HepG2 (cell line): ENCODE measurements at regions not wholly inside any gene's neighbourhood (a gene's known extent, or its start where the extent isn't known, plus 50 kb on each side); places are given as distances from the start of the nearest gene placed in this dataset.

Source experiments
- ATAC-seq: fragments of 200-7000 bp; cut with Tn5 transposase; 3 replicates; pipeline ENCODE4 v1.9.1; 2020; ENCODE audit warnings: mild to moderate bottlenecking, moderate library complexity
- BruUV-seq: library from RNA; stranded (reverse); fragments of 400-500 nt; replicated peaks from 2 replicates; lab custom pipeline; 2021; lab: Mats Ljungman, UMichigan
- CTCF ChIA-PET: fragments of 300-600 bp; formaldehyde crosslinking; extraction: SDS; loops from one replicate; lab custom pipeline; 2021; ENCODE audit warnings: low total read pairs, inconsistent platforms, low intra/inter-chr PET ratio; lab: Yijun Ruan, JAX
- POLR2A ChIA-PET: fragments of 350-600 bp; sonication (Branson Sonifier 250); formaldehyde crosslinking; loops from one replicate; lab custom pipeline; 2020; ENCODE audit warnings: antibody characterized with exemption, inconsistent platforms; lab: Yijun Ruan, JAX
- DNase-seq: peaks from one replicate; pipeline ENCODE4 v3.0.0-alpha.2; 2015; ENCODE audit warnings: low spot score
- FAIRE-seq: peaks from 3 replicates; lab custom pipeline; 2011; peaks lifted over from hg19 to GRCh38; lab: Jason Lieb, UNC
- H2AFZ ChIP-seq: one replicate; pipeline ENCODE4 v1.6.1; 2011; ENCODE audit warnings: low read length, inconsistent platforms
- H3K27ac ChIP-seq: fragments of 300-600 bp; 3 replicates; pipeline ENCODE4 v1.8.0; 2011; ENCODE audit warnings: mixed run types, mild to moderate bottlenecking, mixed read lengths, low read length, inconsistent platforms; ENCODE audit not compliant: insufficient read depth; ENCODE audit errors: extremely low read length
- H3K27me3 ChIP-seq, 2 experiments: fragments of 200-600 bp in 1 of 2; 2 replicates in 1 of 2; 3 replicates in 1 of 2; pipeline versions ENCODE4 v1.6.0 to v1.8.0; 2011; ENCODE audit warnings: low read length in 2 of 2, mild to moderate bottlenecking in 2 of 2, moderate library complexity in 2 of 2, inconsistent platforms in 1 of 2; ENCODE audit not compliant: insufficient read depth in 2 of 2, control insufficient read depth in 1 of 2
- H3K36me3 ChIP-seq, 2 experiments: fragments of 200-600 bp in 1 of 2; replicated peaks in 1 of 2; 2 replicates in 1 of 2; 3 replicates in 1 of 2; pipeline versions ENCODE4 v1.5.1 to v1.8.0; 2011; ENCODE audit warnings: low read length in 2 of 2, inconsistent platforms in 1 of 2; ENCODE audit not compliant: insufficient read depth in 2 of 2, control insufficient read depth in 1 of 2
- H3K4me1 ChIP-seq: 2 replicates; pipeline ENCODE4 v1.5.1; 2012; ENCODE audit warnings: low read length, inconsistent platforms; ENCODE audit not compliant: insufficient read depth
- H3K4me2 ChIP-seq: 2 replicates; pipeline ENCODE4 v1.6.0; 2011; ENCODE audit warnings: low read depth, low read length, inconsistent platforms
- H3K4me3 ChIP-seq, 3 experiments: fragments of 200-600 bp in 1 of 3; sonication (generic), shearing (Covaris generic) in 1 of 3; replicated peaks in 1 of 3; 2 replicates each; pipeline ENCODE4 v1.5.1; 2011 to 2016; ENCODE audit warnings: low read length in 3 of 3, inconsistent platforms in 2 of 3, low read depth in 2 of 3, mild to moderate bottlenecking in 2 of 3, control low read depth in 1 of 3, mixed read lengths in 1 of 3; ENCODE audit not compliant: insufficient read depth in 1 of 3
- H3K79me2 ChIP-seq: one replicate; pipeline ENCODE4 v1.6.1; 2011; ENCODE audit warnings: low read length, inconsistent platforms; ENCODE audit not compliant: insufficient read depth
- H3K9ac ChIP-seq: 2 replicates; pipeline ENCODE4 v1.6.0; 2011; ENCODE audit warnings: mild to moderate bottlenecking, low read depth, low read length, inconsistent platforms; ENCODE audit not compliant: insufficient read depth
- H3K9me3 ChIP-seq: 2 replicates; pipeline ENCODE4 v1.5.1; 2012; ENCODE audit warnings: mild to moderate bottlenecking, low read length
- H4K20me1 ChIP-seq: 2 replicates; pipeline ENCODE4 v1.6.0; 2011; ENCODE audit warnings: inconsistent platforms, mild to moderate bottlenecking, low read length, moderate library complexity; ENCODE audit not compliant: insufficient read depth
- ARNT2 ChIP-seq: sonication (generic); formaldehyde crosslinking; IDR thresholded peaks from 2 replicates; pipeline ENCODE4 v1.8.0; 2022; ENCODE audit warnings: mild to moderate bottlenecking, low read depth, missing genetic modification reagents, moderate library complexity
- CENPX ChIP-seq: sonication (generic); formaldehyde crosslinking; IDR thresholded peaks from 2 replicates; pipeline ENCODE4 v1.9.0; 2021; ENCODE audit warnings: mild to moderate bottlenecking, missing genetic modification reagents, moderate library complexity
- ZNF468 ChIP-seq: sonication (generic); formaldehyde crosslinking; IDR thresholded peaks from 2 replicates; pipeline ENCODE4 v1.8.0; 2022; ENCODE audit warnings: mild to moderate bottlenecking, moderate library complexity, missing genetic modification reagents
- ZNF607 ChIP-seq: sonication (generic); formaldehyde crosslinking; IDR thresholded peaks from 2 replicates; pipeline ENCODE4 v1.5.1; 2020; ENCODE audit warnings: missing genetic modification reagents, mild to moderate bottlenecking, borderline replicate concordance
- WGBS: methylation state at CpG from one replicate; pipeline ENCODE4 v1.1.6; 2017; ENCODE audit warnings: low lambda C conversion rate; 5-methylcytosine and 5-hydroxymethylcytosine counted together
- in situ Hi-C: cut with HindIII; loops from 2 replicates; pipeline ENCODE4 v1.10.0; 2017; ENCODE audit warnings: low pct_unique_long_range_greater_than_20kb; ENCODE audit not compliant: extremely low pct_ligation_motif_present
- intact Hi-C: fragments of 100-400 bp; cut with micrococcal nuclease; formaldehyde crosslinking; loops from one replicate; pipeline ENCODE4 v1.10.0; 2022; ENCODE audit not compliant: unreplicated experiment
- TF ChIP-seq, protein P1 (sequence below): sonication (generic); formaldehyde crosslinking; IDR thresholded peaks from 2 replicates; pipeline ENCODE4 v1.5.0; 2020; ENCODE audit warnings: mild to moderate bottlenecking, missing genetic modification reagents, moderate library complexity
- TF ChIP-seq, protein P2 (sequence below): sonication (generic); formaldehyde crosslinking; conservative IDR thresholded peaks from 2 replicates; pipeline ENCODE4 v1.5.0; 2020; ENCODE audit warnings: missing genetic modification reagents

DNA sequence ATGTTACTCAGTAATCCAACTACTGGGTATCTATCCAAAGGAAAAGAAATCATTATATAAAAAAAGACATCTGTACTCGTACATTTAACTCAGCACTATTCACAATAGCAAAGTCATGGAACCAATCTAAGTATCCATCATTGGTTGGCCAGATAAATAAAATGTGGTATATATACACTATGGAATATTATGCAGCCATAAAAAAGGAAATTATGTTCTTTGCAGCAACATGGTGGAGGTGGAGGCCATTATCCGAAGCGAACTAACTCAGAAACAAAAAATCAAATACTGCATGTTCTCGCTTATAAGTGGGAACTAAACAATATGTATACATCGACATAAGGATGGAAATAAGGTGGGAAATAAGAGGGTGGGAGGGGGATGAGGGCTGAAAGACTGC is 56.2 kb upstream of the ANTXRL start (continued):
- TF ChIP-seq, protein P1, sequence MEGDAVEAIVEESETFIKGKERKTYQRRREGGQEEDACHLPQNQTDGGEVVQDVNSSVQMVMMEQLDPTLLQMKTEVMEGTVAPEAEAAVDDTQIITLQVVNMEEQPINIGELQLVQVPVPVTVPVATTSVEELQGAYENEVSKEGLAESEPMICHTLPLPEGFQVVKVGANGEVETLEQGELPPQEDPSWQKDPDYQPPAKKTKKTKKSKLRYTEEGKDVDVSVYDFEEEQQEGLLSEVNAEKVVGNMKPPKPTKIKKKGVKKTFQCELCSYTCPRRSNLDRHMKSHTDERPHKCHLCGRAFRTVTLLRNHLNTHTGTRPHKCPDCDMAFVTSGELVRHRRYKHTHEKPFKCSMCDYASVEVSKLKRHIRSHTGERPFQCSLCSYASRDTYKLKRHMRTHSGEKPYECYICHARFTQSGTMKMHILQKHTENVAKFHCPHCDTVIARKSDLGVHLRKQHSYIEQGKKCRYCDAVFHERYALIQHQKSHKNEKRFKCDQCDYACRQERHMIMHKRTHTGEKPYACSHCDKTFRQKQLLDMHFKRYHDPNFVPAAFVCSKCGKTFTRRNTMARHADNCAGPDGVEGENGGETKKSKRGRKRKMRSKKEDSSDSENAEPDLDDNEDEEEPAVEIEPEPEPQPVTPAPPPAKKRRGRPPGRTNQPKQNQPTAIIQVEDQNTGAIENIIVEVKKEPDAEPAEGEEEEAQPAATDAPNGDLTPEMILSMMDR (CRISPR knock-in tag) = no peak
- TF ChIP-seq CENPX (CRISPR knock-in tag) (no peak), ARNT2 (CRISPR knock-in tag) (no peak)

DNA sequence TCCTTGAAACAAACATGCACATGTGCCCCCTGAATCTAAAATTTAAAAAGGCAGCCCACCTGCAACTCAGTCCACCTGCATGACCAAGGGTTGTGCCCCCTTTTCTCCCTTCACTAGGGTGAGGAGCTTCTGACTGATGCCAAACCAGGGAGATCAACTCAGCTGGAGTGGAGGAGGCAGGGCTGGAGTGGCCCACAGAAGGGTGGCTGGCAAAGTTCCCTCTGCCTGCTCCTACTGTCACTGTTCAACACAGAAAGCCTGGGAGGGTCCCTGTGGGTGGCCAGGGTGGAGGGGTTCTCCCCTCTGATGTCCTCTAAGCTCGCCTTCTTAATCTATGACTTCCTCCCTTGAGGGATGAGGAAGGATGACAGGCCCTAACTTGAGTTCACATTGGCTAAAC is 55.7 kb upstream of the ANTXRL start:
- TF ChIP-seq ZNF607 (CRISPR knock-in tag) (no peak), ZNF468 (no peak)
- TF ChIP-seq, protein P2, sequence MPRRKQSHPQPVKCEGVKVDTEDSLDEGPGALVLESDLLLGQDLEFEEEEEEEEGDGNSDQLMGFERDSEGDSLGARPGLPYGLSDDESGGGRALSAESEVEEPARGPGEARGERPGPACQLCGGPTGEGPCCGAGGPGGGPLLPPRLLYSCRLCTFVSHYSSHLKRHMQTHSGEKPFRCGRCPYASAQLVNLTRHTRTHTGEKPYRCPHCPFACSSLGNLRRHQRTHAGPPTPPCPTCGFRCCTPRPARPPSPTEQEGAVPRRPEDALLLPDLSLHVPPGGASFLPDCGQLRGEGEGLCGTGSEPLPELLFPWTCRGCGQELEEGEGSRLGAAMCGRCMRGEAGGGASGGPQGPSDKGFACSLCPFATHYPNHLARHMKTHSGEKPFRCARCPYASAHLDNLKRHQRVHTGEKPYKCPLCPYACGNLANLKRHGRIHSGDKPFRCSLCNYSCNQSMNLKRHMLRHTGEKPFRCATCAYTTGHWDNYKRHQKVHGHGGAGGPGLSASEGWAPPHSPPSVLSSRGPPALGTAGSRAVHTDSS (CRISPR knock-in tag) = no peak
- no peak overlapping the region for H3K4me3 ChIP-seq
- WGBS = 0% methylated on average over 1 of the region's 1 CpG
- no peak overlapping the region for H3K4me2 ChIP-seq
- intact Hi-C loops = no loop called here
- FAIRE-seq = no peak
- no peak overlapping the region for H3K27ac ChIP-seq
- no peak for DNase-seq
- CTCF ChIA-PET = no interaction called here
- H3K27me3 ChIP-seq = peaks cover 0 to 12% of the 10 kb centered on the region in 2 experiments; a peak in 3 of 5 replicates
- no peaks in the 10 kb centered on the region for H3K36me3 ChIP-seq
- in situ Hi-C loops = no loop called here
- POLR2A ChIA-PET = no interaction called here
- no peak overlapping the region for H2AFZ ChIP-seq
- no peaks in the 10 kb centered on the region for H4K20me1 ChIP-seq
- H3K4me1 ChIP-seq = peaks cover 21% of the 10 kb centered on the region
- no TSS peak for BruUV-seq
- no peak overlapping the region for H3K9ac ChIP-seq
- H3K9me3 ChIP-seq = no peaks in the 10 kb centered on the region
- no peak for ATAC-seq
- H3K79me2 ChIP-seq = no peaks in the 10 kb centered on the region
